GM19328 (cell line): ENCODE measurements at regions not wholly inside any gene's neighbourhood (a gene's known extent, or its start where the extent isn't known, plus 50 kb on each side); places are given as distances from the start of the nearest gene placed in this dataset.

Source experiments
- ATAC-seq: cut with Tn5 transposase; IDR thresholded peaks from one replicate; pipeline ENCODE4 v1.9.1; 2021; ENCODE audit warnings: mild to moderate bottlenecking, moderate library complexity; ENCODE audit not compliant: unreplicated experiment

GRCh38 chr18:1993866-1994265, 577.4 kb downstream of the METTL4 start:
- no peak for ATAC-seq

DNA sequence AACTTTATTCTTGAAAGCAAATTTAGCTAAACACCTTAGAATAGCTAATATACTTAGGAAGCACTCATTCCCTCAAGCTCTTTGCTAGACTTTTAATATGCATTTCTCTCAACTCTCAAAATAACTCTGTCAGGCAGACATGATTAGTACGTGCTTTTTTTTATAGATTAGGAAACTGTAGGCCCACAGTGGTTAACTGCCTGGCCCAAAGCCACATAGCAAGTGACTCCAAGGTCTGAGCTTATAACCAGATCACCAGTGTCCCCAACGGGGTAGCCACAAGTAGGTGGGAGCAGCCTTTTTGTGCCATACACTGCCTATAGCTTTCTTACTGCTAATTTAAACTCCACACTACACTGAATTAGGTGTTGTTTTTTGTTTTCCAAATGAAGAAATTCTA, 576.8 kb downstream of the METTL4 start:
- ATAC-seq = no peak

DNA sequence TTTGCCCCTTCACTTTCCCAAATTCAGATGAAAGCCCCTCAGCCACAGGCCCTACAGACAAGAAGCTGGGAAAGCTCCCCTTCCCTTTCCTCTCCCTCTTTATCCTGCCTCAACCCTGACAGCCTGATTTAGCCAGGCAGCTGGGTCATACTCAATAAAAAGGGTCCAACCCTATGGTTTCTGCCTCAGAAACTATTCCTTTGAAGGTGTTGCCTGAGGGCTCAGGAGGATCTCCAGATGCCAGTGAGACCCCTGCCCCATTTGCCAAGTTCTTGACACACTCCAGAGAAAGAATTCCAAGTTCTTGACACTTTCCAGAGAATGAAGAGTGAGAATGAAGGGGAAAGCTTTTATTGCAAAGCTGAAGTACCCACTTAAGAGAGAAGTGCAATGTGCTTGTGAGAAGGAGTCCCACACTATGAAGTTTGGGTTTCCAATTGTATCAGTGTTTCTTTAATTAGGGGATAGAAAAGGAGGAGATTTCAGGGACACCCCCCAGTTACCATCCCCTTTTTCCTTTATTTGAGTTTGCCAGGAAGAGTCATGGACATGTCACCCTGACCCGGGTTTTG, 576.2 kb downstream of the METTL4 start:
- ATAC-seq = no peak

DNA sequence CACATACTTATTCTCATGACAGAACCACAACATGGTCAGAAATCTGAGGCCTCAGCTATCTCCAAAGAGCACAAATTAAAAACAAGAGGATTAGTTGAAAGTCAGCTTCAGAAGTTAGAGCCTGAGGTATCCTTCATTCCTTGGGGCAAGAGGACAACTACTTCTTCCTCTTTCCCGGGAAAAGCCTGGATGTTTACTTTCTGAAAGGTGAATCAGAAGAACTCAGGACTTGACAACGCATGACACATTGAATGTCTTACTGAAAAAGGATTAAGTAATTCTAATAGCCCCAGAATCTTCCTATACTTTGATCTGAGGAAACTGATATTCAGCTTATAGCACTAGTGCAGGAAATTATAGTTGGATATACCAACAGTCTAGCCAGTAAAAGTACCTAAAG, 573.2 kb downstream of the METTL4 start:
- no peak for ATAC-seq

DNA sequence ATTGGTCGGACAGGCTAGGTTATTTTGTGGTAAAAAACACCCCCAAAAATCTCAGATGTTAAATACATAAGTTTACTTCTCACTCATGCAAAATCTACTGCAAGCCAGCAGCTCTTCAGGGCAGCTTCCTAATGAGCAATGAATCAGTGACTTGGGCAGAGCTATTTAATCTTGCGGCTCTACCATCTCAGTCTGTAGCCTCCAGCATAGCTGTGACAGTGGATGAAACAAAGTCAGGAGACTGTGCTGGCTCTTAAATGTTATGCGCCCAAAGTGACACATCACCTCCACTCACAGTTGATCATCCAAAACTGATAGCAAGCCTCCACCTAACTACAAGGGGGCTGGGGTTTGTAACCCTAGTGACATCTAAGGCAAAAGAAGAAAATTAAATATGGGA, 571.9 kb downstream of the METTL4 start:
- no peak for ATAC-seq

DNA sequence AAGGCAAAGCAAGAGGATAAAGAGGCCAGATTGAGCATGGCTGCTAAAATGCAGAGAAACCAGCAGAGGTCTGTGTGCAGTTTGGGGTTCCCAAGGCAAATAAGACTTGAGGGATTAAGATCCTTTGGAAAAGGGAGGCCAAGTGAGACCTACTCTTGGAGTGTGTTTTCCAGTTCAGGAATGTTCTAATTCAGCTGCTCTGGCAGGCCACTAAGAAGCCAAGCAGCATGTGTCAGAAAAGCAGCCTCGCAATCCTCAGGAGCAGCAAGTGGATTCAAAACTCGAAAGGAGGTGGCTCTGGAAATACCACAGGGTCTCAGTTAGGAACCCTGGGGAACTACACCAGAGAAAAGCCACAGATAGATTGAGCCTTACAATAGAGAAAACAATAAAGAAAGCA, 569.2 kb downstream of the METTL4 start:
- ATAC-seq = no peak

DNA sequence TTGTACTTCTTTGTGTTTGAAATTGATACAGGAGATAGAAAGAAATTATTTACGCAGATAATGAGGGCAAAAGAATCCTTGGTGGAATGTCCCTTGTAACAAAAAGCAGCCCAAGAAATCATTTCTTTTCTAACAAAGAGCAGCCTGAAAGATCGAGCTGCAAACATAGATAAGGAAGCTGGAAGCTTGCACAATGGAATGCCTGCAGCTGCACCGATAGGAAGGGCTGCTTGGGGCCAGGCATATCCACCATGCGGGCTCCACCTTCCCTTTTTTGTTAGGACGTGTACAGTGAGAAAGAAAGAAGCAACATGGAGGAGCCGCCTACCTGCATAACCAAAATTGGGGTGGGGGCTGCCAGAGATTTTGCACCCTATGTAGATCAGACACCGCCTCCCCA, 568.7 kb downstream of the METTL4 start:
- ATAC-seq = no peak

- no peak for ATAC-seq
Measured at GRCh38 chr18:2009942-2010697, 561.2 kb downstream of the METTL4 start.

- ATAC-seq = no peak
Measured at GRCh38 chr18:2027016-2027415, 544.3 kb downstream of the METTL4 start.

- no peak for ATAC-seq
Measured at GRCh38 chr18:2027756-2028155, 543.5 kb downstream of the METTL4 start.

GRCh38 chr18:2028986-2029385, 542.3 kb downstream of the METTL4 start:
- no peak for ATAC-seq

- no peak for ATAC-seq
Measured at GRCh38 chr18:2030647-2031046, 540.7 kb downstream of the METTL4 start.

- ATAC-seq = no peak
Measured at GRCh38 chr18:2032036-2032435, 539.3 kb downstream of the METTL4 start.

DNA sequence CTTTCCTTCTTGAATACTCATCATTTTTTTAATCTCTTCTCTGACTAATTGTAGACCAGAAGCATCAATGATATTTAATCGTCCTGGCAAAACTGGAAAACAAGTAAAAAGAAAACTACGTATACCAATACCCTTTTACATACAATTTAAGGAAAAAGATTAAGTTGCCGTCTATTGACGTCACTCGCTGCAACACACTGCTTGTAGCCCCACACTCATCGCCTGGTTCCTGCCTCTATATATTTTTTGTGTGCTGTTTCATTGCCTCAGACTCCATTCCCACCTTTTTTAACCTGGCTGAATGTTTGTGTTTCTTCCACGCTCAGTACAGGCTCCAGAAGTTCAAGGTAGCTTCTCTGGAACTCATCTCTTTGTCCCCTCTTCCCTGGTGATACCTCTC, 536.2 kb downstream of the METTL4 start:
- ATAC-seq = no peak

GRCh38 chr18:2036086-2036485, 535.2 kb downstream of the METTL4 start:
- no peak for ATAC-seq

- ATAC-seq = no peak
Measured at GRCh38 chr18:2040279-2040678, 531.0 kb downstream of the METTL4 start.

DNA sequence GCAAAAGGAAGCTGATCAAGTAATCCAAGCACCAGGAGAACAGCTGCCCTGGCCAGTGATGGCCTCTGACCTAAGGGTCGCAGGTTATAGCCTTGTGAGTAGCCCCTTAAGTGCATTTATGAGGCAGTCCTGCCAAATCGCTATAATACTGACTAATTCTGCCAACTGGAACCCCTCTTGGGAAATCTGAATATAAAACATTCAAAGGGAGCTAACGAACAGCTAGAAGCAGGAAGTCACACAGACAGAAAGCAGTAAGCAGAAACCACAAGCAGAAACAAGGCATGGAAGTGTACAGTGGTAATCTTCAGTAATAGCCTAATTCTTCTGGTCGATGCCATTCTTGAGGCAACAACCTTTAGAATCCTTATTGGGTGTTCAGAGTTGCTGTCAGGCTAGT, 521.3 kb downstream of the METTL4 start:
- ATAC-seq = no peak

GRCh38 chr18:2050702-2051201, 520.6 kb downstream of the METTL4 start:
- no peak for ATAC-seq

- no peak for ATAC-seq
Measured at GRCh38 chr18:2053490-2054089, 517.7 kb downstream of the METTL4 start.

DNA sequence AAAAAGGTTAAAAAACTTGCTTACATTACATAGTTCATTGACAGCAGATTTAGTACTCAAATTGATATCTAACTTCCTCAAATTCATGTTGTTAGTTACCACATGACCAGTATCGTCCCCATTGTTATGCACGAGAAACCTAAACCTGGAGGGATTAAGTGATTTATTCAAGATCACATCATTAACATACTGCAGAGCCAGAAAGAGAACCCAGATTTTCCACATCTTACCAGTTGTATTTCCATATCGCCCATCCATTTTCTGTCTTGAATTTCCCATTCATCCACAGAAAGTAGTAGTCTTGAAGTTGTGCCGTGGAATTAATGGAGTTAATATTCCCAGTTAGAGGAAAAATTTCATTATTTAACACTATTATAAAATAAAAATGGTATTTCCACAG, 512.0 kb downstream of the METTL4 start:
- no peak for ATAC-seq

DNA sequence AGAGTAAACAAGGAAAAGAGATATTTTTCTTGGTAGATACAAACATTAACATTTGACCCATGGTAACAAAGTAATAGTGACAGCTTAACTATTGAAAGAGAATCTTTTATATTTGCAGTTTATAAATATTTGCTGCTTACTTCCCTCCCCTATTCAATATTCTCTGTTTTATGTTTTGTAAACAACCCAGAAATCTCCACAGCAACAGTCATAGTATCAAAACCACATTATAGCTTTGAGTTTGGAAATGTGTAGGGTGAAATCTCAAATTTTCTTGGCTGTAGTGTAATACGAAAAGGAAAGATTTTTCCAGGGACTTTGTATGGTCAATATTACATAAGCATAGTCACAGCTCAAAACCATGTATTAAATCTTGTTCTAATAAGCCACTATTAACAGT, 511.2 kb downstream of the METTL4 start:
- no peak for ATAC-seq

GRCh38 chr18:2070631-2071030, 500.7 kb downstream of the METTL4 start:
- ATAC-seq = no peak
